A673 (cell line): ENCODE measurements at regions not wholly inside any gene's neighbourhood (a gene's known extent, or its start where the extent isn't known, plus 50 kb on each side); places are given as distances from the start of the nearest gene placed in this dataset.
"Not testable (repeated sequence)": the region's sequence is repeated elsewhere in the genome, so short reads cannot be mapped to it uniquely, and the experiment has no call there.

Experiments
- BruUV-seq: library from RNA; stranded (reverse); fragments of 400-500 nt; replicated peaks from 2 replicates; lab custom pipeline; 2021; lab: Mats Ljungman, UMichigan
- CTCF ChIA-PET: fragments of 300-600 bp; sonication (Branson Sonifier 250); formaldehyde crosslinking; loops from one replicate; lab custom pipeline; 2022; ENCODE audit warnings: antibody characterized with exemption; lab: Charles Lee
- POLR2A ChIA-PET: fragments of 300-600 bp; sonication (Branson Sonifier 250); formaldehyde crosslinking; loops from one replicate; lab custom pipeline; 2022; ENCODE audit warnings: antibody characterized with exemption; ENCODE audit not compliant: low non-redundant PET; lab: Charles Lee
- DNase-seq: peaks from one replicate; pipeline ENCODE4 v3.0.0-alpha.2; 2015; ENCODE audit warnings: low spot score
- H3K27ac ChIP-seq: fragments of 200-600 bp; sonication (generic); 2 replicates; pipeline ENCODE4 v1.5.1; 2016; ENCODE audit warnings: mixed run types, low read depth, mild to moderate bottlenecking, mixed read lengths, antibody characterized with exemption, low read length; ENCODE audit not compliant: poor library complexity, severe bottlenecking
- H3K27me3 ChIP-seq: fragments of 200-600 bp; sonication (generic); replicated peaks from 2 replicates; pipeline ENCODE4 v1.6.1; 2017; ENCODE audit warnings: mixed run types, low read depth, mild to moderate bottlenecking, mixed read lengths, antibody characterized with exemption, low read length; ENCODE audit not compliant: insufficient read depth, poor library complexity
- H3K36me3 ChIP-seq: fragments of 200-600 bp; sonication (generic); 2 replicates; pipeline ENCODE4 v1.6.1; 2016; ENCODE audit warnings: mixed run types, mild to moderate bottlenecking, mixed read lengths, antibody characterized with exemption, low read length; ENCODE audit not compliant: insufficient read depth, poor library complexity, severe bottlenecking
- H3K4me1 ChIP-seq: fragments of 200-600 bp; sonication (generic); 2 replicates; pipeline ENCODE4 v1.6.1; 2017; ENCODE audit warnings: mixed run types, mild to moderate bottlenecking, mixed read lengths, antibody characterized with exemption, low read length; ENCODE audit not compliant: insufficient read depth, poor library complexity, severe bottlenecking
- H3K4me3 ChIP-seq: fragments of 200-600 bp; sonication (generic); 2 replicates; pipeline ENCODE4 v1.5.1; 2016; ENCODE audit warnings: low read depth, mixed run types, mild to moderate bottlenecking, mixed read lengths, low read length; ENCODE audit not compliant: poor library complexity, severe bottlenecking
- H3K9me3 ChIP-seq: fragments of 200-600 bp; sonication (generic); 2 replicates; pipeline ENCODE4 v1.6.1; 2016; ENCODE audit warnings: mixed run types, low read depth, mild to moderate bottlenecking, mixed read lengths, antibody characterized with exemption, low read length; ENCODE audit not compliant: poor library complexity, severe bottlenecking
- intact Hi-C: fragments of 100-400 bp; cut with micrococcal nuclease; formaldehyde crosslinking; loops from one replicate; pipeline ENCODE4 v1.10.0; 2022; ENCODE audit not compliant: unreplicated experiment

DNA sequence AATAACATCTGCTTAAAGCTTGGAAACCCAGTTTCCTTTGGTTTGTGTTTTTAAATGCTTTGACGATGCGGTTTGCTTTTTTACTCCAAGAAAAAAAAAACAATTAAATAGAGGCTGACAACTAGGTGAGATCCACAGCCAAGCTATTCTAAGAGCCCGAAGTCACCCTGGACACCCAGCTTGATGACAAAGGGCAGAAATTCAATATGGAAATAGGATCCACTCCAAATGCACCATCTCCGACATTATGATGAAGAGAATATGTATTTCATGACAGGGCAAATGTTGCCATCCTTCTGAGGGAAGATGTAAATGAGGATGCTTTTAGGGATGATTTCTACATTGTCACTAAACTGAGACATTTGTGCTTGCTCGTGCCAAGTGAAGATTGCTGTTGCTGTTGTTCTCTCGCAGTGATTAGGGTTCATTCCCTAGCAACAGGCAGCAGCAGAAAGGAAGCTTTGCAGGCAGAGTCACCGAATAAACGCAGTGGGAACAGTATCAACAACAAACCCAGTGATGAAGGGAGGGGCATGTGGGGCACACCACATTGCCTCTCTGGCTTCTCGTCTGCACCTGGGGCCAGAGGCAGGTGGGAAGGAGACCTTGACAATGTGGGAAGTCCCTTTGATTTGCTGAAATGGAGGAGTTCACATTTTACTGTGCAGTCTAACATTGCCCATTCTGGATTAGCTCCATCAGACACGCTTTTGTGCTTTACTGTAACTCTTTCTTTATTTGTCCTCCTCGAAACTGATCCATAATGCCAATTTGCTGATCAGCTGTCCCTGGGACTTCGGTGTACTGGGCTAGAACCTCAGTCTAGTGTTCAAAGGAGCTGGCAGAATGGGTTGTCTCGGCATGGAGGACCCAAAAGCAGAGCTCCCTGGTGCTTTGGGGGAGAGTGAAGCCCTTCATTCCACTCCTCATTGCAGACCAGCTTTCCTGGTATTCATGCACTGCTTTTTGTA lies 240.2 kb upstream of the PLGLB2 start:
- H3K36me3 ChIP-seq, intact Hi-C loops, H3K27me3 ChIP-seq, BruUV-seq, H3K9me3 ChIP-seq, H3K4me3 ChIP-seq, POLR2A ChIA-PET, H3K27ac ChIP-seq, DNase-seq, H3K4me1 ChIP-seq, CTCF ChIA-PET: not testable (repeated sequence)

DNA sequence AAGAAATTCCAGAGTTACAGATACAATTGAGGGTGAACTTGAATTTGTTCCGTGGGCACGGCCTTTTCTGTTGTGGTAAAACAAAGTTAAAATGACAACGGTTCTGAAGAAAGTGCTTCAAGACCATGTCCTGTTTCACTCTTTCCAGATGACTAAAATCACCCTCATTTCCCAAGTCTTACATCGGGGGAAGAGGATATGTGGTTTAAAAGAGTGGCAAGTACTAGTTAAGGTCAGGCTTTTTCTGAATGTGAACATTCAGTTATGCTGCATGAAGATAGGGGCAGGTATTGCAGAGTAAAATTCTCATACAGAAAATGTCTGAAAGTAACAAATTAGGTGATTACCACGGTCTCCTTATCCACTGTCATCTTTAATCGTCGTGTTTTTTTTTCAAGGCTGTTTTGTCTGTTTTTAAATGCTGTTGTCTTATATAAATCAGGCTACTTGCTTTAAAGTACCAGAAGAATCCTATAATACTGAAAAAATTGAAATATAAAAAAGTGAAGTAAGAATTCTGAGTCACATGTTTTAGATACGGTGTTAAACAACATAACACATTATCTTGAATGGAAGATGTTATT lies 236.6 kb upstream of the PLGLB2 start:
- POLR2A ChIA-PET, H3K27me3 ChIP-seq, H3K4me1 ChIP-seq, H3K4me3 ChIP-seq, CTCF ChIA-PET, intact Hi-C loops, H3K9me3 ChIP-seq, BruUV-seq, H3K36me3 ChIP-seq, H3K27ac ChIP-seq, DNase-seq: not testable (repeated sequence)

DNA sequence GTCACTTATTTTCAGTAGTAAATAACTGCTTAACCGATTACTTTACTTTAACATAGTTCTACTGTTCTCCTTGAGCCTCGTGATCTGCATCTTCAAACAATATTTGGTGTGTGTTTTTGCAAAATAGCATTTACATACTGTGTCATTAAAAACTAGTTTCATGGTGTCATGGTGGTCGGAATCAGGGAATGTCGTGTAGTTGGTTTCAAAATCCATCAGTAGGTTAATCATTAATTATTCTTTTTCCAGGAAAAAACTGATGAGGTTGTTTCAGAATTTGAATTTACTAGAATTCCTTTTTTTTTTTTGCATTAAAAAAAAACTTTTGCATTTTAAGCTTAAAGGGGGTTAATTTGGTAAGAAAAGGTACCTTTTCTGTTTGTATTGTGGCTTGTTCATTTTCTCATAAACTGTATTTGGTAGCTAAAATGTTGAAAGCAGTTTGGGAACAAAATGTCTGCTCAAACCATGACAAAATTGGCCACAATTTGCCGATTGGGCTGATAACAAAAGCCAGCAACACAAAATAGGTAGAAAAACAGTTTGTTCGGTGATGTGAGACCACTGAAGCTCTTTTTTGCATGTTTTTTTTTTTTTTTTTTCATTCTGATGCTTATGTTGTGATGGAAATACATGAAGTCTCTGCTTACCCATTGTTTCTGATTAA lies 234.9 kb upstream of the PLGLB2 start:
- H3K27ac ChIP-seq, intact Hi-C loops, CTCF ChIA-PET, BruUV-seq, H3K27me3 ChIP-seq, DNase-seq, H3K36me3 ChIP-seq, H3K4me1 ChIP-seq, POLR2A ChIA-PET, H3K4me3 ChIP-seq, H3K9me3 ChIP-seq: not testable (repeated sequence)

DNA sequence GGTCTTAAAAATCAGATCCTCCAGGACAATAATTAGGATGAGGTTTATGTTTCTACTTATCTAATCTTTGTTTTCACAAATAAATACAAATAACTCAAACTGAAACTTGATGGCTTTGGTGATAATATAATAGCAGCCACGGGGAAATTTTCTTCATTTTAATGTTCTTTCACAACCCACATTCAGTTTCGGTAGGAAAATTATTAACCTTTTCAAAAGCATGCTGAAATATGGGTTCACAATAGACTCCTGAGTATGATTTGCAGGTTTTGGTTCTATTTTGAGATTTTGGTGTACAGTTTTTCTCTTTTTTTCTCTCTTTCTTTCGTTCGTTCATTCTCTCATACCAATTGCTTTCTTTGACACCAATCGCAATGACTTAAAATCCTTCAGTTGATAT lies 233.9 kb upstream of the PLGLB2 start:
- H3K36me3 ChIP-seq, intact Hi-C loops: not testable (repeated sequence)

DNA sequence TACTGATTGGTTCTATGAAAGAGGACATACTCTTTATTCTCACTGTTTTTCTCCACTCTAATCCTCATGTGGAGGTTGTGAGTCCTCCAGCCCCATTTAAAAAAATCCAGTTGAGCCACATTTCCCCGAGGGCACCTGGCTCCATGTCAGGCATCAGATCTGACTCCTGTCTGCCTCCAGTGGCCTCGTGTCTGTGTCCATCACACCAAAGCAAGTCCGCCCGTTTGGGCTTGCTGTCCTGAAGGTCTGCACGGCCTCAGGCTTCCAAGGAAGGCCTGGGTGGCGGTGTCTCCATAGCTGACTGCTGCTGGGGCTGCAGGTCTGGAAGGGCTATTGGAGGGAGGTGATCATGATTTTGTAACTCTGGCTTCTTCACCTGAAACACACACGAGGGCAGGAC lies 233.4 kb upstream of the PLGLB2 start:
- CTCF ChIA-PET, BruUV-seq, H3K36me3 ChIP-seq, H3K27me3 ChIP-seq, POLR2A ChIA-PET, H3K4me3 ChIP-seq, DNase-seq, H3K9me3 ChIP-seq, intact Hi-C loops, H3K4me1 ChIP-seq, H3K27ac ChIP-seq: not testable (repeated sequence)

More for the DNA sequence above, 233.9 kb upstream of the PLGLB2 start:
- POLR2A ChIA-PET, H3K9me3 ChIP-seq, DNase-seq, H3K4me3 ChIP-seq, H3K27ac ChIP-seq, H3K4me1 ChIP-seq, BruUV-seq, H3K27me3 ChIP-seq, CTCF ChIA-PET: not testable (repeated sequence)

DNA sequence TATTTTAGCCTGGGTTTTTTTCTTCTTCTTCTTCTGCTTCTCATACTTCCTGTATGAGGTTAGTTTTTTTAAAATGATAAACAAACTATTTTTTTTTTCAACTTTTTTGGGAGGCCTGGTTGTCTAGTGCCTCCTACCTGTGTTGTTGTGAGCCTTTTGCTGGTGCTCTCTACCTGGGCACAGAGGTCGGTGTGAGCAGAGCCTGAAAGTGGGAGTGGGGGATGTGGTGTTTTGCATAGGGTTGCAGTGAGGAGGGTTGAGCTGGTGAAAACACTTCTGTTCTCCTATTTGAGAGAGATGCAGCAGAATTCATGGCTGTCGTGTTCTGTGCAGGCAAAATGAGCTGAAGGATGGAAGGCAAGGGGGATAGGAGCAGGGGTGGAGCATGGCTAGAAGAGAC lies 232.7 kb upstream of the PLGLB2 start:
- POLR2A ChIA-PET, H3K4me3 ChIP-seq, H3K4me1 ChIP-seq, H3K9me3 ChIP-seq, H3K27me3 ChIP-seq, CTCF ChIA-PET, H3K36me3 ChIP-seq, DNase-seq, BruUV-seq, intact Hi-C loops, H3K27ac ChIP-seq: not testable (repeated sequence)

DNA sequence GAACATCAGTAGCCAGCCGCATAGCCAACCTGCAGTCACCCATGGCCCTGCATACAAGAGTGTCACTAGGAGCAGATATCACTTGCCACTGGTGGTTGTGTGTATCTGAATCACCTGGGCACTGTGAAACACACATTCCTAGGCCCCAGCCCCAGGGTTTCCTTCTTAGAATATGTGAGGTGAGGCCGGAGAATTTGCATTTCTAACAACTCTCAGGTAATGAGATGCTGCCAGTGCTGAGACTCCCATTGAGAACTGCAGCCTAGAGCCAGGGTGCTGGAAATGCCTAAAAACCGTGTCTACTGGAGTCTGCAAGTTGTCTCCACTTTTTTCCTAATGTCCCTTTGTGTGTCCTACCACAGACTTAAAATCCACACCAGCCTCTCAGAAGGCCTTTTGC lies 232.0 kb upstream of the PLGLB2 start:
- intact Hi-C loops, H3K36me3 ChIP-seq, CTCF ChIA-PET, H3K4me1 ChIP-seq, H3K4me3 ChIP-seq, H3K27me3 ChIP-seq, H3K27ac ChIP-seq, BruUV-seq, H3K9me3 ChIP-seq, POLR2A ChIA-PET, DNase-seq: not testable (repeated sequence)
